NCI-H460 (cell line): ENCODE measurements at regions not wholly inside any gene's neighbourhood (a gene's known extent, or its start where the extent isn't known, plus 50 kb on each side); places are given as distances from the start of the nearest gene placed in this dataset.

Source experiments
- DNase-seq: peaks from one replicate; pipeline ENCODE4 v3.0.0-alpha.2; 2016; ENCODE audit warnings: low read depth; ENCODE audit errors: extremely low read depth

GRCh38 chr6:133583907-133584427 is 304.9 kb upstream of the TCF21 start:
- no peak for DNase-seq

GRCh38 chr6:133584823-133585222 is 304.1 kb upstream of the TCF21 start:
- no peak for DNase-seq

- no peak for DNase-seq
Measured at GRCh38 chr6:133585978-133586377, 302.9 kb upstream of the TCF21 start.

GRCh38 chr6:133587546-133588160 is 301.3 kb upstream of the TCF21 start:
- no peak for DNase-seq

GRCh38 chr6:133590196-133590595 is 298.7 kb upstream of the TCF21 start:
- DNase-seq = no peak

GRCh38 chr6:133590814-133591213 is 298.1 kb upstream of the TCF21 start:
- no peak for DNase-seq

GRCh38 chr6:133591275-133591674 is 297.6 kb upstream of the TCF21 start:
- DNase-seq = no peak

- no peak for DNase-seq
Measured at GRCh38 chr6:133594652-133595110, 294.2 kb upstream of the TCF21 start.

GRCh38 chr6:133595111-133595761 is 293.7 kb upstream of the TCF21 start:
- no peak for DNase-seq

GRCh38 chr6:133606852-133607251 is 282.1 kb upstream of the TCF21 start:
- no peak for DNase-seq

- DNase-seq = no peak
Measured at GRCh38 chr6:133608620-133609019, 280.3 kb upstream of the TCF21 start.

- DNase-seq = peak; percentile 98
Measured at GRCh38 chr6:133609415-133610226, 279.3 kb upstream of the TCF21 start.

GRCh38 chr6:133610227-133610840 is 278.6 kb upstream of the TCF21 start:
- DNase-seq = peak; percentile 44

- DNase-seq = no peak
Measured at GRCh38 chr6:133610971-133611370, 277.9 kb upstream of the TCF21 start.

- DNase-seq = no peak
Measured at GRCh38 chr6:133612459-133612858, 276.5 kb upstream of the TCF21 start.

- no peak for DNase-seq
Measured at GRCh38 chr6:133613211-133613610, 275.7 kb upstream of the TCF21 start.

- DNase-seq = no peak
Measured at GRCh38 chr6:133621751-133622150, 267.2 kb upstream of the TCF21 start.

GRCh38 chr6:133623065-133623464 is 265.8 kb upstream of the TCF21 start:
- no peak for DNase-seq

- no peak for DNase-seq
Measured at GRCh38 chr6:133623621-133624020, 265.3 kb upstream of the TCF21 start.

GRCh38 chr6:133626096-133626666 is 262.7 kb upstream of the TCF21 start:
- no peak for DNase-seq

GRCh38 chr6:133629970-133630369 is 258.9 kb upstream of the TCF21 start:
- no peak for DNase-seq
